ENCODE measurements at regions not wholly inside any gene's neighbourhood (a gene's known extent, or its start where the extent isn't known, plus 50 kb on each side); places are given as distances from the start of the nearest gene placed in this dataset.
"Not testable (repeated sequence)": the region's sequence is repeated elsewhere in the genome, so short reads cannot be mapped to it uniquely, and the experiment has no call there.

DNA sequence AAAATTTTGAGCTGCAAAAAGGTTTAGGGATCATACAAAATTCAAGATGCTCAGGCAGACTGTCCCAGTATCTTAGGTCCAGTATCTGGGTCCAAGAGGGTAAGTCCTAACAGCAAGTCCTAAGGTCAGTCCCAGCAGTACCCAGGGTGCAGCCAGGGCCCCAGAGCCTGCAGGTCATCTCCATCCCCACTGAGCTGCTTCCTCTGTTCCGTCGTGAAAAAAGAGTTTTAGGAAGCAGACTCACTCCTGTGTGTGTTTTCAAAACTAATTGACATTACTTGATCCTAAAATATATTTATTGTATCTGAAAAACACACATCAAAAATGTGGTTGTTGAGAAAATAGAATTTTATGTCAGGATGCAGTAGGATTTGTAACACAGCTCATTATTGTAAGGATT is 69.9 kb upstream of the ALKAL2 start:
- H3K4me3 ChIP-seq (replicated peaks; ENCODE audit: low read depth, low read length), result no peak overlapping the region
- TF ChIP-seq, protein P1, sequence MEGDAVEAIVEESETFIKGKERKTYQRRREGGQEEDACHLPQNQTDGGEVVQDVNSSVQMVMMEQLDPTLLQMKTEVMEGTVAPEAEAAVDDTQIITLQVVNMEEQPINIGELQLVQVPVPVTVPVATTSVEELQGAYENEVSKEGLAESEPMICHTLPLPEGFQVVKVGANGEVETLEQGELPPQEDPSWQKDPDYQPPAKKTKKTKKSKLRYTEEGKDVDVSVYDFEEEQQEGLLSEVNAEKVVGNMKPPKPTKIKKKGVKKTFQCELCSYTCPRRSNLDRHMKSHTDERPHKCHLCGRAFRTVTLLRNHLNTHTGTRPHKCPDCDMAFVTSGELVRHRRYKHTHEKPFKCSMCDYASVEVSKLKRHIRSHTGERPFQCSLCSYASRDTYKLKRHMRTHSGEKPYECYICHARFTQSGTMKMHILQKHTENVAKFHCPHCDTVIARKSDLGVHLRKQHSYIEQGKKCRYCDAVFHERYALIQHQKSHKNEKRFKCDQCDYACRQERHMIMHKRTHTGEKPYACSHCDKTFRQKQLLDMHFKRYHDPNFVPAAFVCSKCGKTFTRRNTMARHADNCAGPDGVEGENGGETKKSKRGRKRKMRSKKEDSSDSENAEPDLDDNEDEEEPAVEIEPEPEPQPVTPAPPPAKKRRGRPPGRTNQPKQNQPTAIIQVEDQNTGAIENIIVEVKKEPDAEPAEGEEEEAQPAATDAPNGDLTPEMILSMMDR (IDR thresholded peaks at IDR 0.05; ENCODE audit: low read length, missing control alignments), result no peak
- DNase-seq (ENCODE audit: low read depth), result no peak

DNA sequence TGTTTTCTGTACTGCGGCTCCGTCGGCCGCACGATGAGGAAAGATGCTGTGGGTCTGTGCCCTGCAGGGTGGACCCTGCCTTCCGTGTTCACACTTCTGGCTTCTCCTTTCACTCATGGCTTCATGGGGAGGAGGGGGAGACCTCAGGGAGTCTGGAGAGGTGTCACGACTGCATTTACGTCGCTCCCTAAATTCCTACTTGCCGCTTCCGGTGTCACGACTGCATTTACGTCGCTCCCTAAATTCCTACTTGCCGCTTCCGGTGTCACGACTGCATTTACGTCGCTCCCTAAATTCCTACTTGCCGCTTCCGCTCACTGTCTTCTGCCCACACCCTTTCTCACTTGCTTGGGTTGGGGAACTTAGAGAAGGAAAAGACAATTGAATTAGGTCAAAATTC is 68.4 kb upstream of the ALKAL2 start:
- H3K4me3 ChIP-seq (replicated peaks; ENCODE audit: low read depth, low read length); DNase-seq (ENCODE audit: low read depth): not testable (repeated sequence)

DNA sequence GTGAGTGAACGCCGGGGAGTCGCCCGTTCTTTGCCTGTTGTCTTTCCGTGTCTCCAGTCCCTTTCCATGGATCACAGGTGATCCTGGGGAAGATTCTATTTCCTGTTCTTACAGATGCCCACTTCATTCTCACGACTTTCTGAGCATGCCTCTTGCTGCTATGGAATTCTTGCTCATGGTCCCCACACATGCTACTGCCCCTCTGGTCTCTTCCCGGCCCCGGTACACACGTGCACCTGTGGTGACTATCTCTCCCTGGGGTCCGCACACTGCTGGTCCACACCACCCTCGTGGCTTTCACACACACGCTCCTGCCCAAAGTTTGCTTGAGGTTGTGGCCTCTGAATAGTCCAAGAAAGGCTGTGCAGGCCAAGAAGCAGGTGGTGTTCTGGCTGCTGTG is 67.9 kb upstream of the ALKAL2 start:
- TF ChIP-seq, protein P1 (IDR thresholded peaks at IDR 0.05; ENCODE audit: low read length, missing control alignments), result no peak
- no peak overlapping the region for H3K4me3 ChIP-seq (replicated peaks; ENCODE audit: low read depth, low read length)
- no peak for DNase-seq (ENCODE audit: low read depth)

DNA sequence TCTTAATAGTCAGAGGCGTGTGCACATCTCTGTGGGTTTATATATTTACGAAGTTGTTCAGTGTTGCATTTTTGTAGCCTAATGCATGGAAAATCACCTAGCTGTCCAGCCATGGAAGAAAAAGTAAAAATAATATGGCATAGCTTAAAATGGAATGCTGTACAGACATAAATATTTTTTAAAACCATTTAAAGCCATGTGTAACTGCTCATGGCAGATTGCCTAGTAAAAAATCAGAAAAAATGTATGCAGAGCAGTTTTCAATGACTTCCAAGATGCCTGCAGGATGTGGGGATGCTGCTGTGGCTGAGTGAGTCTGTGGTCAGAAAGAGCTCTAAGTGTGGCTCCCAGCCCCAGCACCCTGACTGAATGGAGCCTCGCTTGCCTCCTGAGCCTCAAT is 64.8 kb upstream of the ALKAL2 start:
- no peak overlapping the region for H3K4me3 ChIP-seq (replicated peaks; ENCODE audit: low read depth, low read length)
- TF ChIP-seq, protein P1 (IDR thresholded peaks at IDR 0.05; ENCODE audit: low read length, missing control alignments), result no peak
- DNase-seq (ENCODE audit: low read depth), result no peak

DNA sequence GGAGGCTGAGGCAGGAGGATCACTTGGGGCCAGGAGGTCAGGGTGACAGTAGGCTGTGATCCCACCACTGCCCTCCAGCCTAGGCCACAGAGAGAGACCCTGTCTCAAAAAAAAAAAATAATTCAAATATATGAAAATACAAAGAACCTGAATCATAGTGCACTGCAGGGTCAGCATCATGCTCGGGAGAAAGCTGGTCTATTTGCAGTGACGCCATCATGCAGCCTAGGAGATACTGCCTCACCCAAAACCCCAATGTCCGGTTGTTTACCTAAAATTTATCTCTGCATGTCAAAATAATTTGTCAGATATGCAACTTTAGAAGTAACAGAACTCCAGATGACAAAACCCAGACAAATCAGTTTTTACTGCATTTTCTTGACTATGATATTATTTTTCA is 61.5 kb upstream of the ALKAL2 start:
- no peak overlapping the region for H3K4me3 ChIP-seq (replicated peaks; ENCODE audit: low read depth, low read length)
- DNase-seq (ENCODE audit: low read depth), result no peak
- TF ChIP-seq, protein P1 (IDR thresholded peaks at IDR 0.05; ENCODE audit: low read length, missing control alignments), result no peak

DNA sequence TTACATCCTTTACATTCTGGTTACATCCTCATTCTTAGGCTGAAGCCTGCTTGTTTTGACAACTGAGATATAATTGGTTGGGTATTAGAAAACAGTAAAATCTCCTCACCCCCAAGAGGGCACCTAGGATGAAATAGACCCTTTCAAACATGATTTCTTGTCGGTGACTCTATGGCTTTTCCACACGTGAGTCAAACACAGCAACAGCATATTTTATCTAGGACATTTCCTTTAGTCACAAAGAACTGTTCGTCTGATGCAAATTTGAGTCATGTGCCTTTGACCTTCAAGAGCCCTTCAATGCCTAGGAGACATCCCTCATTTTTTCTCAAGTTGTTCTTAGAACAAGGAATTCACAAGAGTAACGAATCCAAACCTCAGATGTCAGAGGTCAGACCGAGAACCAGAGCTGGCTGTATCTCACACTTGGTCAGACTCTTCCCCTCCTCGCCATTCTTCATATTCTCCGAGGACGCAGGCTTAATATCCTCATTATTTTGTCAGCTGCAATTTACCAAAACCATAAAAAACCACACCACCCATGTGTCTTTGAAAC is 60.5 kb upstream of the ALKAL2 start:
- no peak for DNase-seq (ENCODE audit: low read depth)
- no peak overlapping the region for H3K4me3 ChIP-seq (replicated peaks; ENCODE audit: low read depth, low read length)
- TF ChIP-seq, protein P1 (IDR thresholded peaks at IDR 0.05; ENCODE audit: low read length, missing control alignments), result no peak

DNA sequence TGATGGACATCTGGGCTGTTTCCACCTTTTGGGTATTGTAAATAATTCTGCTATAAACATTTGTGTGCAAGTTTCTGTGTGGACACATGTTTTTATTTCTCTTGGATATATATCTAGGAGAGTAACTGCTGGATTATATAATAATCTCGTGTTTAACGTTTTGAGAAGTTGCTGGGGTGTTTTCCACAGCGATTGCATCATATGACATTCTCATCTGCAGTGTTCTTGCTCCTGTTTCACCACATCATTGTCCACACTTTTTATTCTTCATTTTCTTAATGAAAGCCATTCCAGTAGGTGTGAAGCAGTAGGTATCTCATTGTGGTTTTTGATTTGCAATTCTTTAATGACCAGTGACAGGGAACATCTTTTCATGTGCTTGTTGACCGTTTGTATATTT is 56.9 kb upstream of the ALKAL2 start:
- TF ChIP-seq, protein P1 (IDR thresholded peaks at IDR 0.05; ENCODE audit: low read length, missing control alignments), result no peak
- H3K4me3 ChIP-seq (replicated peaks; ENCODE audit: low read depth, low read length), result no peak overlapping the region
- no peak for DNase-seq (ENCODE audit: low read depth)

Data from fibroblast of pulmonary artery (primary cell).